ENCODE measurements at regions not wholly inside any gene's neighbourhood (a gene's known extent, or its start where the extent isn't known, plus 50 kb on each side); places are given as distances from the start of the nearest gene placed in this dataset.

DNA sequence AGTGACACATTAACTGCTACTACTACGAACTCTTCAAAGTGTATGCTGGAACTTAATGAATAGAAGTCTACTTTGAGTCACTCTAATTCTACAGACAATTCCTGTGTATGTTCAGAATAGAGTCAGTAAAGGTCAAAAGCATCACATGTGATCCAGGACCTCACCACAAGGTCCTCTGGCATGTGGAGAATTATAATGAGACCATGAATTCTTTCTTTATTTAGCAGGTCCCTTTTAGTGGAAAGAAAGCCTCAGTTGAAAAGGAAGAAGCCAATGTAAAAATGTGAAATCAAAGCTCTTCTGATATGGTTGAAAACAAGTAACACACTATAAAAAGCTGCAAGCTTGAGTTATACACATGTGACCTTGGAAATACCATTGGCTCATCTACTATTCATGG, 1612.1 kb upstream of the GOT2 start:
- WGBS, 2 donors, result 81 to 95% methylated on average over 1 of the region's 1 CpG
- intact Hi-C loops (cut with DNase I; ENCODE audit: low total_unique reads), result no loop called here
- no peak overlapping the region for H3K4me3 ChIP-seq
- no peak overlapping the region for H3K27ac ChIP-seq
- H3K9me3 ChIP-seq, result no peaks in the 10 kb centered on the region
- no peaks in the 10 kb centered on the region for H3K4me1 ChIP-seq
- DNase-seq, result no peak
- TF ChIP-seq CTCF (IDR thresholded peaks at IDR 0.05), result no peak
- no peak for TF ChIP-seq POLR2A (IDR thresholded peaks at IDR 0.05)
- no peaks in the 10 kb centered on the region for H3K27me3 ChIP-seq
- no peaks in the 10 kb centered on the region for H3K36me3 ChIP-seq (ENCODE audit: low read depth, missing control alignments)

- TF ChIP-seq POLR2A (IDR thresholded peaks at IDR 0.05) (no peak), CTCF (IDR thresholded peaks at IDR 0.05) (no peak)
- Histone ChIP-seq H3K36me3 (ENCODE audit: low read depth, missing control alignments) (no peaks in the 10 kb centered on the region), H3K4me1 (no peaks in the 10 kb centered on the region), H3K27ac (no peak overlapping the region), H3K27me3 (no peaks in the 10 kb centered on the region), H3K4me3 (no peak overlapping the region), H3K9me3 (no peaks in the 10 kb centered on the region)
- DNase-seq, result no peak
- intact Hi-C loops (cut with DNase I; ENCODE audit: low total_unique reads), result no loop called here
- WGBS, 2 donors, result 74 to 79% methylated on average over 4 of the region's 4 CpGs
These were observed 1603.6 kb upstream of the GOT2 start for GRCh38 chr16:60337671-60338070.

- Histone ChIP-seq H3K9me3 (no peaks in the 10 kb centered on the region), H3K36me3 (ENCODE audit: low read depth, missing control alignments) (no peaks in the 10 kb centered on the region), H3K4me1 (no peaks in the 10 kb centered on the region), H3K4me3 (no peak overlapping the region), H3K27me3 (no peaks in the 10 kb centered on the region), H3K27ac (no peak overlapping the region)
- TF ChIP-seq POLR2A (IDR thresholded peaks at IDR 0.05), result no peak
- TF ChIP-seq CTCF (IDR thresholded peaks at IDR 0.05), result no peak
- 50 to 73% methylated on average over 2 of the region's 2 CpGs for WGBS, 2 donors
- DNase-seq, result no peak
- intact Hi-C loops (cut with DNase I; ENCODE audit: low total_unique reads), result no loop called here
These were observed 1597.1 kb upstream of the GOT2 start for GRCh38 chr16:60331168-60331567.

DNA sequence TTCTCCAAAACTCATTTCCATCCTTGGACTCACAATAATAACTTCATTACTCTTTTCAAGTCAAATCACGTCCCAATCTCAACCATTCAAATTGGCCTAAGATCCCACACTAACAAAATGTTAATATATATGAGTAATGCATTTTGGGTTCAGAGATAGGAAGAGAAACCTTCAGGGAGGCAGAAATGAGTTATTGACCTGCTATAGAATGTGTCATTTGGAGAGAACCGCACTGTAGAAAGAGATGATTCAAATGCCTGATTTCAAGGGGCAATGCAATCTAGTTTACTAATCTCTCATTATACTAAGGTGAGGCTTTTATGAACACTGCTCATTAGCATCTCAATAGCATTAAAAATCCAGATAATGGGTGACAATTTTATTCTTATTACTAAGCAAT, 1595.0 kb upstream of the GOT2 start:
- H3K4me3 ChIP-seq, result no peak overlapping the region
- 87 to 97% methylated on average over 2 of the region's 2 CpGs for WGBS, 2 donors
- no peaks in the 10 kb centered on the region for H3K4me1 ChIP-seq
- TF ChIP-seq CTCF (IDR thresholded peaks at IDR 0.05) (no peak), POLR2A (IDR thresholded peaks at IDR 0.05) (no peak)
- no peaks in the 10 kb centered on the region for H3K36me3 ChIP-seq (ENCODE audit: low read depth, missing control alignments)
- no peak overlapping the region for H3K27ac ChIP-seq
- no peaks in the 10 kb centered on the region for H3K27me3 ChIP-seq
- intact Hi-C loops (cut with DNase I; ENCODE audit: low total_unique reads), result no loop called here
- no peak for DNase-seq
- H3K9me3 ChIP-seq, result no peaks in the 10 kb centered on the region

DNA sequence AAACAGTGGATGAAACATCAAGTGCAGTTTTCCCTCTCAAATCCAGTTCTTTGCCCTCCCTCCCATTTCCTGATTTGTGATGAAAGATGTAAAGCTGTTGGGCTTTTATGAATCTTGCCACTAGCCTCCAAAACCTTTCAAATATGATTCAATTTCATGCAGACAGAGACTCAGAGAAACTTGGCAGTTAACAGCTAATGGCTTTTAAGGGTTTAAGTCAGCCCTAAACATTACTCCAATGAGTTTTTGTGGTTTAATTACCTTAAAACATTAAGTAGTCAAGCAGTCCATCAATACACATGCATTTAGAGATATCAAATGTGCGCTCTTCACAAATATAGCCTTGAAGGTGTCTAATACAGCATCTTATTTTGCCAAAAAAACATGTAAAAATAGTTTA, 1594.0 kb upstream of the GOT2 start:
- no peaks in the 10 kb centered on the region for H3K36me3 ChIP-seq (ENCODE audit: low read depth, missing control alignments)
- WGBS, 2 donors, result 96 to 98% methylated on average over 1 of the region's 1 CpG
- no peak for TF ChIP-seq CTCF (IDR thresholded peaks at IDR 0.05)
- no peak for TF ChIP-seq POLR2A (IDR thresholded peaks at IDR 0.05)
- no peak for DNase-seq
- no peaks in the 10 kb centered on the region for H3K4me1 ChIP-seq
- H3K27me3 ChIP-seq, result no peaks in the 10 kb centered on the region
- no peaks in the 10 kb centered on the region for H3K9me3 ChIP-seq
- intact Hi-C loops (cut with DNase I; ENCODE audit: low total_unique reads), result no loop called here
- H3K27ac ChIP-seq, result no peak overlapping the region
- no peak overlapping the region for H3K4me3 ChIP-seq

All from testis (tissue), 2 donors.